Activated CD4-positive, alpha-beta memory T cell treated with anti-CD3 and anti-CD28 coated beads, Interleukin-2, amount 10 ng/mL, durations not matched to agents 7 days and 5 days (primary cell): ENCODE measurements at regions not wholly inside any gene's neighbourhood (a gene's known extent, or its start where the extent isn't known, plus 50 kb on each side); places are given as distances from the start of the nearest gene placed in this dataset.

Source experiments
- CTCF ChIA-PET: fragments of 350-600 bp; sonication (Branson Sonifier 250); formaldehyde crosslinking; loops from one replicate; lab custom pipeline; 2021; ENCODE audit warnings: antibody characterized with exemption, inconsistent platforms; lab: Charles Lee
- POLR2A ChIA-PET: fragments of 350-600 bp; sonication (Branson Sonifier 250); formaldehyde crosslinking; loops from one replicate; lab custom pipeline; 2021; ENCODE audit warnings: antibody characterized with exemption; lab: Charles Lee
- DNase-seq: peaks from one replicate; pipeline ENCODE4 v3.0.0-alpha.2; 2020
- H3K27ac Mint-ChIP-seq: one replicate; pipeline ENCODE4 v1.8.0; 2021; ENCODE audit warnings: mild to moderate bottlenecking, mixed read lengths
- H3K27me3 Mint-ChIP-seq: one replicate; pipeline ENCODE4 v1.8.0; 2021; ENCODE audit warnings: mixed read lengths
- H3K36me3 Mint-ChIP-seq: one replicate; pipeline ENCODE4 v1.8.0; 2021; ENCODE audit warnings: low read depth, mixed read lengths
- H3K4me1 Mint-ChIP-seq: one replicate; pipeline ENCODE4 v1.8.0; 2021; ENCODE audit warnings: mixed read lengths
- H3K4me3 Mint-ChIP-seq: one replicate; pipeline ENCODE4 v1.8.0; 2021; ENCODE audit warnings: mild to moderate bottlenecking, mixed read lengths
- H3K9me3 Mint-ChIP-seq: one replicate; pipeline ENCODE4 v1.8.0; 2021; ENCODE audit warnings: mixed read lengths

DNA sequence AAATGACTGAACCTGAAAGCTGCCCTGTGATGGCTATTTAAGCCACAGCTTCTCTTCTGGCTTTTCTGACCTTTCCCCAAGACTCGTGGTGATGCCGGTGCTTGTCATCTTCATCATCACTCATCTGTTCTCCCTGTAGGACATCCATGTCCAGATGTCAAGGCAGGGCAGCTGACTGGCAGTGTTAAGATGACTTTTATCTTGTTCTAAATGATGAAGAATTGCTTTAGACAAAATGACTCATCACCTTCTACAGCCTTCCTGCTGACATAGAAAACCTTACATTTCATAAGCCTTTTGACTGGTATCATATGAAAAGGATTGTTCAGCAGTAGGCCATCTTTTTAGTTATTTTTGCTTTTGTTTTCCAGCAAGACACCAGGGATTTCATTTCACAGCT is 67.0 kb upstream of the GPR149 start:
- Mint-ChIP-seq H3K9me3 (peaks cover 3% of the 10 kb centered on the region), H3K4me3 (no peak overlapping the region), H3K36me3 (no peaks in the 10 kb centered on the region), H3K27me3 (no peaks in the 10 kb centered on the region), H3K27ac (no peak overlapping the region), H3K4me1 (no peaks in the 10 kb centered on the region)
- DNase-seq = no peak
- CTCF ChIA-PET = no interaction called here
- POLR2A ChIA-PET = no interaction called here

- H3K27me3 Mint-ChIP-seq = no peaks in the 10 kb centered on the region
- no peaks in the 10 kb centered on the region for H3K4me1 Mint-ChIP-seq
- no peaks in the 10 kb centered on the region for H3K36me3 Mint-ChIP-seq
- H3K27ac Mint-ChIP-seq = no peak overlapping the region
- ChIA-PET CTCF (no interaction called here), POLR2A (no interaction called here)
- no peak for DNase-seq
- peaks cover 3% of the 10 kb centered on the region for H3K9me3 Mint-ChIP-seq
- H3K4me3 Mint-ChIP-seq = no peak overlapping the region
Measured at GRCh38 chr3:154496540-154496939, 66.5 kb upstream of the GPR149 start.

DNA sequence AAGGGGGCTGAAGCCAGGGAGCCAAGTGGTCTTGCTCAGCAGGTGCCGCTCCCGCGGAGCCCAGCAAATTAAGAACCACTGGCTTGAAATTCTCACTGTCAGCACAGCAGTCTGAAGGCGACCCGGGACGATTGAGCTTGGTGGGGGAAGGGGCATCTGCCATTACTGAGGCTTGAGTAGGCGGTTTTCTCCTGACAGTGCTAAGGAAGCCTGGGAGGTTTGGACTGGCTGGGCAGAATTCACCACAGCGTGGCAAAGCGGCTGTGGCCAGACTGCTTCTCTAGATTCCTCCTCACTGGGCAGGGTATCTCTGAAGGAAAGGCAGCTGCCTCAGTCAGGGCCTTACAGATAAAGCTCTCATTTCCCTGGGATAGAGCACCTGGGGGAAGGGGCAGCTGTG is 57.0 kb upstream of the GPR149 start:
- POLR2A ChIA-PET = no interaction called here
- Mint-ChIP-seq H3K4me3 (no peak overlapping the region), H3K27me3 (no peaks in the 10 kb centered on the region), H3K9me3 (no peaks in the 10 kb centered on the region), H3K36me3 (no peaks in the 10 kb centered on the region), H3K4me1 (no peaks in the 10 kb centered on the region), H3K27ac (no peak overlapping the region)
- CTCF ChIA-PET = no interaction called here
- DNase-seq = no peak

- H3K4me1 Mint-ChIP-seq = no peaks in the 10 kb centered on the region
- no peaks in the 10 kb centered on the region for H3K27me3 Mint-ChIP-seq
- ChIA-PET CTCF (no interaction called here), POLR2A (no interaction called here)
- DNase-seq = no peak
- no peaks in the 10 kb centered on the region for H3K9me3 Mint-ChIP-seq
- no peak overlapping the region for H3K27ac Mint-ChIP-seq
- no peak overlapping the region for H3K4me3 Mint-ChIP-seq
- no peaks in the 10 kb centered on the region for H3K36me3 Mint-ChIP-seq
Measured at GRCh38 chr3:154482507-154482906, 52.5 kb upstream of the GPR149 start.

DNA sequence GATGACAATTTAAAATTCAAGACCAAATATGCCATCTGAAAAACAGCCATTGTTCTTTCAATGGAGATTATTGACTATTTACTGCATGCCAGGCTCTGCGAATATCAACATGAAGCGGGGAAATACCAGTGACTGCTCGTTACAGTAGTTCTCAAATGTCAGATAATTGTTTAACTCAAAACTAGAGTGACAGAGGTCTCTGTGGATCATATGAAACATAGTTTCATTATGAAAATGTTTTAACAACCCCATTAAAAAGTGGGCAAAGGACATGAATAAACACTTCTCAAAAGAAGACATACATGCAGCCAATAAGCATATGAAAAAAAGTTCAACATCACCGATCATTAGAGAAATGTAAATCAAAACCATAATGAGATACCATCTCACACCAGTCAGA is 50.0 kb upstream of the GPR149 start:
- peaks cover 2% of the 10 kb centered on the region for H3K9me3 Mint-ChIP-seq
- ChIA-PET POLR2A (no interaction called here), CTCF (no interaction called here)
- H3K4me1 Mint-ChIP-seq = no peaks in the 10 kb centered on the region
- no peaks in the 10 kb centered on the region for H3K36me3 Mint-ChIP-seq
- no peak overlapping the region for H3K27ac Mint-ChIP-seq
- no peak overlapping the region for H3K4me3 Mint-ChIP-seq
- H3K27me3 Mint-ChIP-seq = no peaks in the 10 kb centered on the region
- DNase-seq = no peak
